ENCODE measurements at regions not wholly inside any gene's neighbourhood (a gene's known extent, or its start where the extent isn't known, plus 50 kb on each side); places are given as distances from the start of the nearest gene placed in this dataset.

GRCh38 chr5:28984639-28985038 lies 1946.3 kb upstream of the CDH9 start:
- no peak for DNase-seq (ENCODE audit: low spot score)
- TF ChIP-seq, protein P1, sequence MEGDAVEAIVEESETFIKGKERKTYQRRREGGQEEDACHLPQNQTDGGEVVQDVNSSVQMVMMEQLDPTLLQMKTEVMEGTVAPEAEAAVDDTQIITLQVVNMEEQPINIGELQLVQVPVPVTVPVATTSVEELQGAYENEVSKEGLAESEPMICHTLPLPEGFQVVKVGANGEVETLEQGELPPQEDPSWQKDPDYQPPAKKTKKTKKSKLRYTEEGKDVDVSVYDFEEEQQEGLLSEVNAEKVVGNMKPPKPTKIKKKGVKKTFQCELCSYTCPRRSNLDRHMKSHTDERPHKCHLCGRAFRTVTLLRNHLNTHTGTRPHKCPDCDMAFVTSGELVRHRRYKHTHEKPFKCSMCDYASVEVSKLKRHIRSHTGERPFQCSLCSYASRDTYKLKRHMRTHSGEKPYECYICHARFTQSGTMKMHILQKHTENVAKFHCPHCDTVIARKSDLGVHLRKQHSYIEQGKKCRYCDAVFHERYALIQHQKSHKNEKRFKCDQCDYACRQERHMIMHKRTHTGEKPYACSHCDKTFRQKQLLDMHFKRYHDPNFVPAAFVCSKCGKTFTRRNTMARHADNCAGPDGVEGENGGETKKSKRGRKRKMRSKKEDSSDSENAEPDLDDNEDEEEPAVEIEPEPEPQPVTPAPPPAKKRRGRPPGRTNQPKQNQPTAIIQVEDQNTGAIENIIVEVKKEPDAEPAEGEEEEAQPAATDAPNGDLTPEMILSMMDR (IDR thresholded peaks at IDR 0.05): no peak
- H3K27me3 Mint-ChIP-seq (ENCODE audit: low read depth): no peaks in the 10 kb centered on the region

DNA sequence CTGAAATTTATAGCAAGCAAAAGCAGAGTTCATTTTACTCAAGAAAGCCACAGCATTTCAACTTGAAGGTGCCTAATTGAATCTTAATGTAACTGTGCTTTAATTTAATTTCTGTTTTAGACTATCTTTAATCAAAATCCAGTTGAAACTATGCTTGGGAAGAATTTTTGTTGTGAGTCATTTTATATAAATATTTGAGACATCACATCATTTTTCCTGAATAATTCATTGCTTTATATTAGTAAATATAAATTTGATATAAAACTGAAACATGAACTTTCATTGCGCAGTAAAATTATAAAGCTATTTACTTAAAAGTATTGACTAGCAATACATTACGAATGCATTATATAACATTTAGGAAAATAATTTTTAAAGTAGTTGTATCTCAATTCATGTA lies 1937.1 kb upstream of the CDH9 start:
- no peak for DNase-seq (ENCODE audit: low spot score)
- Mint-ChIP-seq H3K27me3 (ENCODE audit: low read depth) (no peaks in the 10 kb centered on the region), H3K9me3 (ENCODE audit: low read depth) (peaks cover 12% of the 10 kb centered on the region), H3K27ac (ENCODE audit: unreplicated experiment) (no peak overlapping the region), H3K36me3 (ENCODE audit: low read depth) (no peaks in the 10 kb centered on the region), H3K4me3 (ENCODE audit: unreplicated experiment) (no peak overlapping the region), H3K4me1 (ENCODE audit: low read depth) (no peaks in the 10 kb centered on the region)
- TF ChIP-seq, protein P1 (IDR thresholded peaks at IDR 0.05): no peak

More at GRCh38 chr5:28984639-28985038, 1946.3 kb upstream of the CDH9 start:
- H3K4me3 Mint-ChIP-seq (ENCODE audit: unreplicated experiment): no peak overlapping the region
- peaks cover 30% of the 10 kb centered on the region for H3K9me3 Mint-ChIP-seq (ENCODE audit: low read depth)
- H3K36me3 Mint-ChIP-seq (ENCODE audit: low read depth): peaks cover 1% of the 10 kb centered on the region
- no peak overlapping the region for H3K27ac Mint-ChIP-seq (ENCODE audit: unreplicated experiment)
- no peaks in the 10 kb centered on the region for H3K4me1 Mint-ChIP-seq (ENCODE audit: low read depth)

GRCh38 chr5:28967848-28968247 lies 1929.5 kb upstream of the CDH9 start:
- Mint-ChIP-seq H3K27me3 (ENCODE audit: low read depth) (no peaks in the 10 kb centered on the region), H3K36me3 (ENCODE audit: low read depth) (no peaks in the 10 kb centered on the region), H3K4me1 (ENCODE audit: low read depth) (peaks cover 9% of the 10 kb centered on the region), H3K27ac (ENCODE audit: unreplicated experiment) (no peak overlapping the region), H3K4me3 (ENCODE audit: unreplicated experiment) (no peak overlapping the region), H3K9me3 (ENCODE audit: low read depth) (no peaks in the 10 kb centered on the region)
- TF ChIP-seq, protein P1 (IDR thresholded peaks at IDR 0.05): no peak
- no peak for DNase-seq (ENCODE audit: low spot score)

DNA sequence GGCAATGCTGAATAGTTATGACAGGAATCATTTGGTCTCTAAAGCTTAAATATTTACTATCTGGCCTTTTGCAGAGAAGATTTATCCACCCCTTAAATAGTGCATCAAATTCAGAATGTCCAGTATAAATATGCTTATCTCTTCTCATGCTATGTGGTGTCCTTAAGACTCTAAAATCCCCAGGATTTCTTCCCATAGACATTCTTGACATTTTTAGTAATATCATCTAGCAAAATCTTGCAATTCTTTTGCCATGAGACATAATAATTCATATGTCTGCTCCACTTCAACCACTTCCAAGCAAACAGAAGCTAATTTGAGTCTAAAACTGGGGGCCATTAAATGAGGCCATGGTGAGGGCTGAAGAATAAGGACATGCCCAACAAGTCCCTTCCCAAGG lies 1923.4 kb upstream of the CDH9 start:
- H3K9me3 Mint-ChIP-seq (ENCODE audit: low read depth): peaks cover 3% of the 10 kb centered on the region
- no peak for DNase-seq (ENCODE audit: low spot score)
- H3K4me3 Mint-ChIP-seq (ENCODE audit: unreplicated experiment): no peak overlapping the region
- H3K4me1 Mint-ChIP-seq (ENCODE audit: low read depth): peaks cover 35% of the 10 kb centered on the region
- TF ChIP-seq, protein P1 (IDR thresholded peaks at IDR 0.05): no peak
- peak overlapping the region; percentile 77 for H3K27ac Mint-ChIP-seq (ENCODE audit: unreplicated experiment)
- no peaks in the 10 kb centered on the region for H3K27me3 Mint-ChIP-seq (ENCODE audit: low read depth)
- H3K36me3 Mint-ChIP-seq (ENCODE audit: low read depth): no peaks in the 10 kb centered on the region

- no peak overlapping the region for H3K27ac Mint-ChIP-seq (ENCODE audit: unreplicated experiment)
- TF ChIP-seq, protein P1 (IDR thresholded peaks at IDR 0.05): no peak
- peaks cover 3% of the 10 kb centered on the region for H3K9me3 Mint-ChIP-seq (ENCODE audit: low read depth)
- DNase-seq (ENCODE audit: low spot score): no peak
- H3K4me3 Mint-ChIP-seq (ENCODE audit: unreplicated experiment): no peak overlapping the region
- no peaks in the 10 kb centered on the region for H3K27me3 Mint-ChIP-seq (ENCODE audit: low read depth)
- no peaks in the 10 kb centered on the region for H3K36me3 Mint-ChIP-seq (ENCODE audit: low read depth)
- peaks cover 32% of the 10 kb centered on the region for H3K4me1 Mint-ChIP-seq (ENCODE audit: low read depth)
Measured at GRCh38 chr5:28958581-28958980, 1920.2 kb upstream of the CDH9 start.
